Mesenteric fat pad (tissue), 1 donor: ENCODE measurements at regions not wholly inside any gene's neighbourhood (a gene's known extent, or its start where the extent isn't known, plus 50 kb on each side); places are given as distances from the start of the nearest gene placed in this dataset.
"Not testable (repeated sequence)": the region's sequence is repeated elsewhere in the genome, so short reads cannot be mapped to it uniquely, and the experiment has no call there.

Source experiments
- DNase-seq: peaks from one replicate; pipeline ENCODE4 v3.0.0-alpha.2; 2020; ENCODE audit warnings: low spot score
- donor health status: DM: yes; HTN: yes; CAD: no.

DNA sequence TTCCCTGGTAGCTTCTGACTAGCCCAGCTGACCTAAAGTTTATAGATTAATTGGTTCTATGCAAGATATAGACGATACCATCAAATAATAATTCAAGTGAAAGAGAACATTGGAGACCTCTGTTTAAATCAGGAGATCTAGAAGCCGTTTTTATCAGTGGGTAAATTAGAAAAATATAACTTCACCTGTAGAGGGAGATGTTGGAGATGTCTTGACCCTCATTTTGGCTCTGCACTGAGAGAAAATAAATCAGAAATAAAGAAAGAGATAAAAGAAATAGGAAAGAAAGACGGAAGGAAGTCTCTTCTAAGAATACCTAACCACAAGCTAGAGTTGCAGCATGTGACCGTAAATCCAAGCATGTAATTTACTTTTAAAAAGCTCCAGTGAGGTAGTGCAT lies 684.5 kb downstream of the C12orf50 start:
- no peak for DNase-seq

- DNase-seq = no peak
These were observed 690.5 kb downstream of the C12orf50 start for GRCh38 chr12:87338681-87339080.

DNA sequence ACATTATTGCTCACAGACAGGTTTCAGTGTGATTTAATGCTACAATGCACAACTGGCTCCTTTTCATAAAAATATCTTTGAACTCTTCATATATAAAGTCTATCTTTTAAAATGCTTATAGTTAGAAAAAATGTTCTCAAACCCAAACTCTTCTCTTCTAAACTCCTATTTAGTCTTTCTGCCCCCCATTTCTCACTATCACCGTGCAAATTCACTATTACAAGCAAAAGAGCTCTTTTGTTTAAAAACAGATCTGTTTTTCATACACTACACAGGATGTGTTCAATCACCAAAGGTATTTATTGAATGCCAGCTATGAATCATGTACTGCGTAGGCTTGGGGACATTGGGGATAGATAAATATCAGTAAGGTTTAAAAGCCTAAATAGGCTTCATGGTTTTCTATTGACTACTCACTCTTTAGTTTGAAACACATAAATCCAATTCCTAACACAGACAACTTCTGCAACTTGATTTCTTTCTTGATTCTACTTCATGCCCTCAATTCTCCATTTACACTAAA lies 692.3 kb downstream of the C12orf50 start:
- no peak for DNase-seq

GRCh38 chr12:87332987-87333726 lies 696.0 kb downstream of the C12orf50 start:
- DNase-seq = no peak

DNA sequence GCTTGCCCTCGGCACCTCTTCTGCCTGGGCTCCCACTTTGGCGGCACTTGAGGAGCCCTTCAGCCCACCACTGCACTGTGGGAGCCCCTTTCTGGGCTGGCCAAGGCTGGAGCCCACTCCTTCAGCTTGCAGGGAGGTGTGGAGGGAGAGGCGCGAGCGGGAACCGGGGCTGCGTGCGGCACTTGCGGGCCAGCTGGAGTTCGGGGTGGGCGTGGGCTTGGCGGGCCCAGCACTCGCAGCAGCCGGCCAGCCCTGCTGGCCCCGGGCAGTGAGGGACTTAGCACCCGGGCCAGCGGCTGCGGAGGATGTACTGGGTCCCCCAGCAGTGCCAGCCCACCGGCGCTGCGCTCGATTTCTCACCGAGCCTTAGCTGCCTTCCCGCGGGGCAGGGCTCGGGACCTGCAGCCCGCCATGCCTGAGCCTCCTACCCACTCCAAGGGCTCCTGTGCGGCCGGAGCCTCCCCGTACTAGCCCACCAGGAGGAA lies 699.1 kb downstream of the C12orf50 start:
- DNase-seq = not testable (repeated sequence)

- DNase-seq = no peak
These were observed 699.9 kb downstream of the C12orf50 start for GRCh38 chr12:87329076-87329863.

- DNase-seq = no peak
These were observed 705.8 kb downstream of the C12orf50 start for GRCh38 chr12:87323369-87323768.

DNA sequence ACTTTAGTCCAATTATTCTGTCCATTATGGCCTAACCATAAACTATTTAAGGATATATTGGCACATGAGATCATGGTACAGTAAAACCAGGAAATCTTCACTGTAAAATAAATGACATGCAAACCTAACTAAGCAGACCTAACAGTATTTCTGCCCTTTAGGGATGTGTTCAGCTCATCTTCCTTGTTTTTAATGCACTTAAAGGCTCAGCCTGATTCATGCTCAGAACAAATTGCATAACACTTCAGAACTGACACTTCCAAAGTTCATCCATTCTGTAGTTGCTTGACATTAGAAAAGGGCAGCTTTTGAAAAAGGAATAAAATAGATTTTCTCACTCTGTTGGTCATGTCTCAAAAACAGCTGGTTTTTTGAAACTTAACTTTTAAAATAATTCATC lies 708.5 kb downstream of the C12orf50 start:
- no peak for DNase-seq

GRCh38 chr12:87317302-87317701 lies 711.9 kb downstream of the C12orf50 start:
- DNase-seq = no peak

DNA sequence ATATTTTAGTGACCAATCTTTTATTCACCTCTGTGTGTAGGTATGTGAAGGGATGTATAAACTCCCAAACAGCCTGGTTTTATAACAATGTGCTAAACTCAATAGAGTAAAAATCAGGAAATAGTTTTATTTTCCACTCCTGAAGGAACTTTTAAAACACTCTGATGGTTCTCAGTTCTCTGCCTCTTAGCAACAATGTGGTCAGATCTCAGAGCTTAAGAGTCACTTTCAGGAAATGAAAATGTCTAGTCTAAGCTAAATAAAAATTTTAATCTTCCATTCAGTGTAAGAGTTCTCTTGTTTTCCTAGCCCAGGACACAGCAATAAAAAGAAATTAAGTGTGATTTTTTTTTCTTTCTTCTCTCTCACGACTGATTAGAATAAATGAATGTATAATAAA lies 718.0 kb downstream of the C12orf50 start:
- DNase-seq = no peak

- DNase-seq = no peak
These were observed 719.1 kb downstream of the C12orf50 start for GRCh38 chr12:87310126-87310525.

DNA sequence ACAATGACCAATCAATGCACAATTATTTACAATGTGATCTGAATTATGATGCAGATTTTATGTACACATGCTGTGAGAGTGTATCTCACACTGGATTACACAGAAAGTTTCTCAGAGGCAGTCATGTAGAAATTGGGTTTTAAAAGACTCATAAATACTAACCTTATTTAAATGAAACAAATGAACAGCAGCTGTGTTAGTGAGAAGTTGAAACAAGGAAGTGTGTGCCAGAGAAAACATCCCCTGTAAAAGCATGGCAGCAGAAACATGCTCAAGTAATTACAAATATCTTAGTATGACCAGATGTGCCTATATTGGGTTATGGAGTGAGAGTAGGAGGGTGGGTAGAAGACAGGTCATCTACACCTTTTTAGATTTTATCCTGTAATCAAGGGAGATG lies 723.7 kb downstream of the C12orf50 start:
- no peak for DNase-seq

- DNase-seq = no peak
These were observed 724.8 kb downstream of the C12orf50 start for GRCh38 chr12:87304406-87304805.

- DNase-seq = no peak
These were observed 725.7 kb downstream of the C12orf50 start for GRCh38 chr12:87303396-87304012.

- DNase-seq = no peak
These were observed 727.0 kb downstream of the C12orf50 start for GRCh38 chr12:87302126-87302745.

DNA sequence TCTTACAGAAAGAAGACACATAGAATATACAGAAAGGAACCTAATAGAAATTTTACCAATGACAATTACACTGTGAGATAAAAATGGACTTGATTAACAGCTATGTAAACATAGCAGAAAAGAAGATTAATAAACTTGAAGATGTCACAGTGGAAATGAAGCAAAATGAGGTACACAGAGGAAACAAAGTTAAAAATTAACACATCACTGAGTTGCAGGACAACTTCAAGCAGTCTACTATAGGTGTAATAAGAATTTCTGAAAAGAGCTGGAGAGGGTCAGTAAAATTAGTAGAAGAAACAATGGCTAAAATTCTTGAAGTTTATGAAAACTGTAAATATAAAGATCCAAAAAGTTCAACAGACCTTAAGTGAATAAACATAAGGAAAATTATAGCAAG lies 738.7 kb downstream of the C12orf50 start:
- DNase-seq = no peak

GRCh38 chr12:87283886-87284285 lies 745.3 kb downstream of the C12orf50 start:
- no peak for DNase-seq

GRCh38 chr12:87283111-87283510 lies 746.1 kb downstream of the C12orf50 start:
- DNase-seq = no peak

DNA sequence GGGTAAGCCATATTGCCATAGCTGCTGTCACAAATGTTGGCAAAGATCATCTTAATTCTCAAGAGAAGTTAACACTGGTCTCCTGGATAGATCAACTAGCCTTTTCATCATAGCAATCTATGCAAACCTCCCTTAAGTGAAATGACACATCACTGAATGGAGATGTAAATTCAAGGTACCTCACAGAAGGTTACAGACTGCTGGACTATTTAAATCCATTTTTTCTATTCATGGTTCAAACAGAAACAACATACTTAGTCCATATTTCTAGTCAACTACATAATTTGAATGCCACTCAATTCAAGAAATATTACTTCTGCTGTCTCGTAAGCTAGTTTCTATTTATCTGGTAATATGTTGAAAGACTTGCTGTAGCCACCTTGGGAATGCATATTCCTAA lies 748.3 kb downstream of the C12orf50 start:
- DNase-seq = no peak

GRCh38 chr12:87280356-87280755 lies 748.8 kb downstream of the C12orf50 start:
- DNase-seq = no peak

- DNase-seq = no peak
These were observed 754.5 kb downstream of the C12orf50 start for GRCh38 chr12:87274594-87275245.
